ENCODE measurements at regions not wholly inside any gene's neighbourhood (a gene's known extent, or its start where the extent isn't known, plus 50 kb on each side); places are given as distances from the start of the nearest gene placed in this dataset.

DNA sequence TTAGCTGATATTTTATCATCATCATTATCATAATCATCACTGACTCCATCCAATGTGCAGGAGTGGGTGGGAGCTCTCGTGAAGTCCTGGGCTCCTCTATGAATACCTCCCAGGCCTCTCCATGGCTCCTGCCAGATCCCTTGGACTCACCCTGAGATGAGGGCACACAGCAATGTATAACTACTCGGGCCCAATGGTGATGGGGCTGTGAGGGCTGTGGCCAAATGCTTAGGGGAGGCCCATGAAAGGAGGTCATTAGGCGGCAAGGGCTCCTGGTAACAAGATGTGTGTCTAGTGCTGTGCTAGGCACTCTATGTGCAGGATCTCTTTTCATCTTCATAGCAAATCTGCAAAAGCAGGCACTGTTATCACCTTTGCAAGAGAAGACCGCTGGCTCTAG, 270.9 kb downstream of the GLRX3 start:
- DNase-seq: no peak

DNA sequence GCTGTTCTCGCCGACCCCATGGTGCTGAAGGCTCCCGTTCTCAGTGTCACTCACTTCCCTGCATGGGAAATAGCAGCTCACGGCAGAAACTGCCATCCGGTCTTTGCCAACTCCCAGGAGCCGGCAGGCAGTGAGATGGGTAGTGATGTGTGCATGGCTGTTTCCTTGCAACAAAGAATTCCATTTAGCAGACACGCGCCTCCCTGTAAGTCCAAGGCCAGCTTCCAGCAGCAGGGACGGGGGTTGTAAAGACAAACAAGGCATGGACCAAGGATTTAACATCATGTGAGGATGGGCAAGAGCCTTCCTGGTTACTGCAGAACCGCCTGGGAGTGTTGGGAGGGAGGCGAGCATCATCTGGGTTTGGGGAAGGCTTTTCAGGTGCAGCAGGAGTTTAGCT, 273.1 kb downstream of the GLRX3 start:
- no peak for DNase-seq

DNA sequence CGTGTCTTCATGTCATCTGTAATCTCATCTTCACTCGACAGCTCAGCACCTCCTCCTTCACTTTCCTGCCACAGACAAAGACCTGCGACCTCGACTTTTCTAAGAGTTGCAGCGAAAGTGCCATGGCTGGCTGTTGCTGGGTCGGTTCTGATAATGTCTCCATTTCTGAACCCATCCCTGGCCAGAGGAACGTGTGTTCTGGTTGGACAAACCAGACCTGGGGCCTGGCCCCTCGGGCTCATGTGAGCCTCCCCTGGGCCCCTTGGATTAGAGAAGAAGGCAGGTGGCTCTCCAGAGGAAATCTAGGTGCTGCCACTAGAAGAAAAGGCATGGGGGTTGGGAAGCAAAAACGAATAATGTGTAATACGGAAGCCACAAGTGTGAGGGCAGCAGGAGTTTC, 273.7 kb downstream of the GLRX3 start:
- no peak for DNase-seq

DNA sequence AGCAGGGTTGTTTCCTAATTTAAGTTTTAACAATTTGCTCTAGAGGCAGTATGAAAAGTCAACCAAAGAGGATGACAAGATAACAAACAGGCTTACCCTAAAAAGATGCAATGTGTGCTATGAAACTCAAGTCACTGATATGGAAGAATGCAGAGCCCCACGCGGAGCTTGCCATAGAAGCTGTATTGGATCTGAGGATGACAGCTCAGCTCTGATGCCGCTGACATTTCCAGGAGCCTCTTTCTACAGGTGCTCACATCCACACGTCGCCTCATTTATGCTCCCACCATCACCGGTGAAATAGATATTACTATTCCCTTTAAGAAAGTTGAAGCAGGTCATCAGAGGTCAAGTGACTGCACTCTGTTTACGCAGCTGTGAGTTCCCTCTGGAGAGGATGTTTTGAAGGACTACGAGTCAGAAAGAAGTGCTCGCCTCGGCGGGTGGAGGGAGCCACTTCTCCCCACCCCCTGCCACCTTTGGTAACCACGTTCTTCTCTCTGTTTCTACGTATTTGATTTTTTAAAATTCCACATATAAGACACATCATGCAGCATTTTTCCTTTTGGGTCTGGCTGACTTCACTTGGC, 275.4 kb downstream of the GLRX3 start:
- no peak for DNase-seq

DNA sequence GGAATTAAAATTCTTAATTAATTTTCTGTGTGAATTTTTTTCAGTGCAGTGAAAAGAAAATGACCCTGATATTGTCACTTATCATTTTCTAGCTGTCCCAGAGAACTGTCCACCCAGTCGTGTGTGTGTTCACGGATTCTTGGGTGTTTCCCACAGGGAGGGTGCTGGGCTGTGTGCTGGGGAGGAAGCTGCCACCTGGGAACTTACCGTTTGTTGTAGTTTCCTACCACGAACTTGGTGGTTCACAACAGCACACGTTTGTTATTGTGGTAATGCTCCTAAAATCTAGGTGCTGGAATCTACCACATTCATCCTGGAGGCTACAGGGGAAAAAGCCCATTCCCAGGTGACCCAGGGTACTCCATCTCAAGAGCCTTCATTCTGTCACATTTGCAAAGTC, 276.1 kb downstream of the GLRX3 start:
- no peak for DNase-seq

DNA sequence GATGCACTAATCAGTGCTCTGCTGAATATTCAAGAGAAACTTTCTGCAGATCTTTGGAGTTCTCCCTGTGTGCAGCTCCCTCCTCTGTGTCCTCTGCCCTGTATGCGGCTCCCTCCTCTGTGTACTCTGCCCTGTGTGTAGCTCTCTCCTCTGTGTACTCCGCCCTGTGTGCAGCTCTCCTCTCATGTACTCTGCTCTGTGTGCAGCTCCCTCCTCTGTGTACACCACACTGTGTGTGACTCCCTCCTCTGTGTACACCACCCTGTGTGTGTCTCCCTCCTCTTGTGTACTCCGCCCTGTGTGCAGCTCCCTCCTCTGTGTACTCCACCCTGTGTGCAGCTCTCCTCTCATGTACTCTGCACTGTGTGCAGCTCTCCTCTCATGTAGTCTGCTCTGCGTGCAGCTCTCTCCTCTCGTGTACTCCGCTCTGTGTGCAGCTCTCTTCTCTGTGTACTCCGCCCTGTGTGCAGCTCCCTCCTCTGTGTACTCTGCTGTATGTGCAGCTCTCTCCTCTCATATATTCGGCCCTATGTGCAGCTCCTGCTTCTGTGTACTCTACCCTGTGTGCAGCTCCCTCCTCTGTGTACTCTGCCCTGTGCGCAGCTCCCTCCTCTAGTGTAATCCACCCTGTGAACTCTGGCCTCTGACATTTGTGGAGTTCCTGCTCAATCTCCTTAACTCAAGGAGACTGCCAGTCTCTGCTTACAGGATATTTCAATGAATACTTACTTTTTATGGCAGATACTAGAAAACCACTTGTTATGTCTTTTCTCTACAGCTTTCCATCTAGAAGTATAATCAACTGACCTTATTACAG, 280.4 kb downstream of the GLRX3 start:
- no peak for DNase-seq

DNA sequence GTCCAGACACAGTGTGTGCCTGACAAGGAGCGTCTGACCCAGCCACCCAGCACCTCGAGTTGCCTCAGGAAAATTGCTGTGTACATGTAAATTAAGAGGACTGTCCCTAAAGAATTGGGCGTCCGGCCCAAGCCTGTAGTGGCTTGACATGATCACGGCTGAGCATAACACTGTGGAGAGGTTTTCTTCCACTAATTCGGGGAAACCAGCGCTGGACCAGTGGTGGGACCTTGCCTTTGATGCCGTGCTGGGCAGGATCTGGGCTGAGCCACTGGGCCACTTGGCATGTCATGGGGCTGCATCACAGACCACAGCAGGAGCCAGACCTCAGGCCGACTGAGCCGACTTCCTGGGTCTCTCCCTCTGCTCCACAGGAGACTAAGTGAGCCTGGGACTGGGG, 282.5 kb downstream of the GLRX3 start:
- DNase-seq: no peak

DNA sequence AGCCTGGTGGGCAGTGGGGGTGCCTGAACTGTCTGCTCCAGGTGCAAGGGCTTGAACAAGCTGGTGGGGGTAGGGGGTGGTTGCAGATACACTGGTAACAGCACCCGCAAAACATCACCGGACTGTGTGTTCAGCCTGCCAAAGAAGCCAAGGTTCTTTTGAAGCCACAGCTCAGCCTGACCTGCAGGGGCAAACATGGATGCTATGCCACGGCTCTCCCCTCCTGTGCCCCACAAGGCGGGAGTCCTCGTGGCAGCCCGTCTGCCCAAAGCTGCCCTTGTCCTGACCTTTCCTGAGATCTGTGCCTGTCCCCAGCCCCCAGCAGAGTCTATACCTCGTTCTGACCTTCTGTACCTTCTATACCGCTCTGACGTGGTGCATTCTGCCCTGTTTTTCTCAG, 285.7 kb downstream of the GLRX3 start:
- DNase-seq: no peak

DNA sequence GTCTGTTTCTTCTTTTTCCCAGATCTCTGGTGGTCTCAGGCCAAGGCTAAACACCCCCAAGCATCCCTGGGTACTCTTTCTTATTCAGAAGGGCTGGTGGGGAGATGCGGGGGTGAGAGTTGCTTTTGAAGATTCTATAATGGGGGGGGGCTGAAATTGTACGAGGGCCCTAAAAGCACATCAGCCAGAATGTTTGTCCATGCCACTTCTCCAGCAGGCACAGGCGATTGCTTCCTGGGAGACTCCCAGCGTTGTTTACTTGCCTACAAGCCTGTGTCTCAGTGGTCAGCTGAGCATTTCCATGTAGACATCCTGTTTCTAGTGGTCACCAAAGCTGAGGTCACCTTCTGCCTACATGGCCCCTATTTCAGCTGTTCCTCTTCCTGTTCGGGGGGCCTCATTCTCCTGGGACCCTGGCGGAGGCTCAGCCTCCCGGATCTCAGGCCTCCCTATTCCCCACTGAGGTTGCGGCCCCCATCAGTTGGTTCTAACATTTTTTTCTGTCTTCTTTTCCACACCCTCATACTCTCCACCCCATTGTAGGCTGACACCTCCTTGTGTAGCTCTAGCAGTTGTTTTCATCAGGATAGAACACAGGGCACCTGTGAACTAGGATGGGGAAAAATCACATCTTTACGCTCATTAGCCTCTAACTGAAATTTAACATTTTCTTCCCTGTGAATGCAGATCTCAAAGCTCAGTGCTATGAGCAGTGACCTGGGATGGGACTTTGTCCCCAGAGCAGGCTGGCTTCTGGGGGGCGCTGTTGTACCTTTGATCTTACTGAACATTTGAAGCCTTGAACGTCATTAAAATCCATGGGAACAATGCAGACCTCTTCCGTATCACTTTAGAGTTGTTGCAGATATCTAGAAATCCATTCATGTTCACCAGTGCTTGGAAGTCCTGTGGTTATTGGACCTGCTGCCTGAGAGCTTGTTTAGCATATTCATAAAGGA, 286.5 kb downstream of the GLRX3 start:
- no peak for DNase-seq

DNA sequence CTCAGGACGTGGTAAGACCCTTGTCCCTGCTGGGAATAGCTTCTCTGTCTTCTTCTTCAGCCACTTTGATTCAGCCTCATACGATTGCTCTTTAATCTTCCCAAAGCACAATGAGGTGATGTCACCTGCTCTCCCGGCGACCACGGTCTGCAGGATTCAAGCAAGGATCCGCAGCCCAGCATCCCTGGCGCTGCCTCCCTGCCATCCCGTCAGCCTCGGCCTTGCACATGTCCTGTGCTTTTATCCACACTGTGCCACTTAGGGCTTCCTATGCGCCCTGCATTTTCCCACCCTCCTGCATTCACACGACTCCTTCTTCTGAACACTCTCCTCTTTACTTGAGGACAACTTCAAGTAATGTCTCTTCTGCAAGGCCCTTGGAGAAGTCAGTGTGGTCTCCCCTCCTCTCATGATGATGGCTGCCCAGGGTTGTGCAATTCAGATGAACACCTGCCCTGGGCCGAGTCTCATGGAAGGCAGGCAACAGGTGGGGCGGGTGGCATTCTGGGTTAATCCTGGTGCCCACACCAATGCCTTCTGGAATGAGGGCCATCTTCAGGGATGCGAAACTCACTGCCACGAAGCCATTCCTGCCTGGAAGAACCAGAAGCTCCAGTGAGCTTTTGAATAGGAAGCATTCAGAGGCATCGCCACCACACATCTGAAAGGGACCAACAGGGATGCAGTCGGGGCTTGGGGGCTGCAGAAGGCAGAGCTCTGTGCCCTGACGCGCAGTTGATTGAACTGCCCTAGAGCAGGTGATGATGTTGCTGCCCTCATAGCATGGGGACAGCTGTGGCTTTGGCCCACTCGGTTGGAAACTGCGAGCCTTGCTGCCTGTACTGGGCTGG, 287.5 kb downstream of the GLRX3 start:
- DNase-seq: no peak

DNA sequence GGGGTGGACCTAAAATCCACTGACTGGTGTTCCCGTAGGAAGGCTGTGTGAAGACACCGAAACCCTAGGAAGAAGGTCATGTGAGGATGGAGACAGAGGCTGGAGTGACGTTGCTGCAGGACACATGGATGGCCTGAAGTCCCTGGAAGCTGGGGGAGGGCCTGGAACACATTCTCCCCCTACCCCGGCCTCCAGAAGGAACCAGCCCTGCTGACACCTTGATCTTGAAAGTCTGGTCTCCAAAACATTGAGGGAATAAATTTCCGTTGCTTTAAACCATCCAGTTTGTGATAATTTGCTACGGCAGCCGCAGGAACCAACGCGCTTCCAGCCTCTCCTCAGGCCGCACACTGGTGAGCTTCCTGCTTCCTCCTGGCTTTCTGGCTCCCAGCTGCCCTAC, 288.2 kb downstream of the GLRX3 start:
- DNase-seq: no peak

DNA sequence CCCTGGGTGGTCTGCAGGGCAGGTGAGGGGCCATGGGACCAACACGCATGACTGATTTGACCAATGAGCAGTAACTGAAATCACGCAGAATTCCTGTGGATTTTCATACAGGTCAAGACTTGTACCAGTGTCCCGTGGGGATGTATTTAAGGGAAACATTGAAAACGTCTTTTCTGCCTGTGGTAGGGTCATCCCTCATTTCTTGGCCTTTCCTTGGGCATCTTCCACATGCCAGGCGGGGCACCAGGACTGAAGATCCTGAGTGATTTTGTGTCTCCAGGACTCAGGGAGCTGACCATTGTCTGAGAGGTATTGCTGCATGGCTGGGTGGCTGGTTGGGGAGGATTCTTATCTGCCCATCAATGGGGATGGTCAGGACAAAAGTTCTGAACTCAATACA, 289.0 kb downstream of the GLRX3 start:
- DNase-seq: no peak

DNA sequence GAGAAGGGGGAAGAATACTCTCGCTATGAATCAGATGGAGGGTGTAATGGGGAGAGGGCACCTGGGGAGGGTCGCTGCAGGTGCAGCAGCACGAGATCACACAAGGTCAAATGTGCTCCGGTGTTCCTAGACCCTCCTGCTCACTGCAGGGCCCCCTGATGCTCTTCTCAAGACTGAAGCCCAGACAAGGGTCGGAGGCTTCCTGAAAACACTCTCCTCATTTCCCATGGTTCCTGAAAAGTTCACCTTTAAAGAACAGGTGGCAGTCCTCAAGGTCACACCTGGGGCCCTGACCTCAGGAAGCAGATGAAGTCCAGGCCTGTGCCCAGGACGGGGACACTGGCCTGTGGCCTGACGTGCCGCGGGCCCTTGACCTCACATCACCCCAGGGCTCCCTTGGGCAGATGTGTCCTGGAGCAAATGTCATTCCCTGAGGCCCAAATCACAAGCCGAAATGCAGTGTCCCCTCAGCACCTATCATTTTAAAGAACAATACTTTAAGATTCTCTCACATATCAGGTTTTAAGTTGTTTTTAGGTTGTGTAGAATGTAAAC, 289.8 kb downstream of the GLRX3 start:
- DNase-seq: no peak

DNA sequence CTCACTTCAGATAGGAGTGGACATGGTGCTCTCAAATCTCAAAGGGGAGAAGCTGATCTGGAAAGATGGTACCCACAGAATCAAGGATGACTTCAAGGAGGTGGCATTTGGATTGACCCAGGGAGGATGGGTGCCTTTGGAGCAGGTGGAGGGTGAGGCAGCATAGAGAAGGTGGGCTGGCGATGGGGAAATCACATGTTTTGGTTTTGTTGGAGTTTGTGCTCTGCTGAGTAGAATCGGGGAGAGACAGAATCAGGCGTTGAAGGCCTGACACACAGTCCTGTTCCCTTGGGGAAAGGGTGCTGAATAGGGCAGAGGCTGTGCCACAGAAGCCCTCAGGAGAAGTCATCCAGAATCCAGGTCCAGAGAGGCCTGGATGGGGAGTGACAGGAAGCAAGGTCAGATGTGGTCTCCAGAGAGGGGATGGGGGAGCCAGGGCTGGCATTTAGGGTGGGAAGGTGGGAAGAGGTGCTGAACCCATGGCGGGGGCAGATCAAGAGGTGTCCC, 291.1 kb downstream of the GLRX3 start:
- no peak for DNase-seq

DNA sequence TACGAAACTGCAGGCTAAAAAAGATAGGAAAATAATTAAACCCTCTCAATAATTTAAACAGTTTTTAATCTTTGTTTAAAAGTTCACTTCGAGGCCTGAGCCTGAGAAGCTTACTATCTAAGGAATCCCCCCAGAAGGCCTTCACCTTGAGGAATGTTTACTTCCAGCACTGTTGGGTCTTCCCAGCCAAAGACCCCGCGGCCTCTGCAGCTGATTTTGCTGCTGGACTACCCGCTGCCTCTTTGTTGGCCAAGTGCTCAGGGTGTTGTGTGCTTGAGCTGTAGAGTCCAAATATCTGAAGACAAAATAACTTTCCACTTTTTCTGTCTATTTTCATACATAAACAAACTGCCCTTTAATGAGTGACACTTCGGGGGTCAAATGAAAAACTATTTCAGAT, 292.7 kb downstream of the GLRX3 start:
- DNase-seq: no peak

DNA sequence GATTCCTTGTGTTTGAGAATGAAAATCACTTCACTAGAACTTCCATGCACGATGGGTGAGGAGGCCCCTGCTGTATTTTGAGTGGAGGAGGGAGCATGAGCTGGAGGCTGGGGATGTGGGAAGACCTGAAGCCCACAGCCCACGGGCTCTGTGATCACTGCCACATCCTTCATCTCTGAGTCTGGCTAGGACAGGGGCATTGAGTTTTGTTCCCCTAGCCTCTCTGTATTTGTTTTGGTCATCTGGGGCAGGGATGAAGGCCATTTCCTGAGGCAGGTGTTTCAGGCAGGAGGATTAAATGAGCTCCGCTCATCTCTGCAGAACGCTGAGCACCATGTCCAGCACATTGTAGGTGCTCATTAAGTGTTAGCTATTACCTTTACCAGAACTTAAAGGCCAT, 293.6 kb downstream of the GLRX3 start:
- DNase-seq: no peak

DNA sequence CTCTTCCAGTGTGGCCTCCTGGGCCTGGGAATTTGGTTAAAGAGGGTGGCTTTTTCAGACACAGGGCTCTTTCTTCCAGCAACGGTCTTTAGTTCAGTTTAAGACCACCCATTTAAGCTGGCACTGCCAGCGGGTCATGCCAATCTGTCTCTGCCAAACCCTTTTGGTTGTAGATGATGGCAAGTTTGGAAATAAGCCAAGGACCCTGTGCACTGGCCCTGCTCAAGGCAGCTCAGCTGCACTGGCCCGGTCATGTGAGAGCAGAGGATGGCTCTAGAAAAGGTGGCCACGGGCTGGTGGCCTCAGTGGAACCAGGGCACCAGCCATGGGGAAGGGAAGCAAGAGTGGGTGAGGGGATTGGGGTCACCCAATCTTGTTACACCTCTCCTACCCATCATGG, 294.1 kb downstream of the GLRX3 start:
- no peak for DNase-seq

DNA sequence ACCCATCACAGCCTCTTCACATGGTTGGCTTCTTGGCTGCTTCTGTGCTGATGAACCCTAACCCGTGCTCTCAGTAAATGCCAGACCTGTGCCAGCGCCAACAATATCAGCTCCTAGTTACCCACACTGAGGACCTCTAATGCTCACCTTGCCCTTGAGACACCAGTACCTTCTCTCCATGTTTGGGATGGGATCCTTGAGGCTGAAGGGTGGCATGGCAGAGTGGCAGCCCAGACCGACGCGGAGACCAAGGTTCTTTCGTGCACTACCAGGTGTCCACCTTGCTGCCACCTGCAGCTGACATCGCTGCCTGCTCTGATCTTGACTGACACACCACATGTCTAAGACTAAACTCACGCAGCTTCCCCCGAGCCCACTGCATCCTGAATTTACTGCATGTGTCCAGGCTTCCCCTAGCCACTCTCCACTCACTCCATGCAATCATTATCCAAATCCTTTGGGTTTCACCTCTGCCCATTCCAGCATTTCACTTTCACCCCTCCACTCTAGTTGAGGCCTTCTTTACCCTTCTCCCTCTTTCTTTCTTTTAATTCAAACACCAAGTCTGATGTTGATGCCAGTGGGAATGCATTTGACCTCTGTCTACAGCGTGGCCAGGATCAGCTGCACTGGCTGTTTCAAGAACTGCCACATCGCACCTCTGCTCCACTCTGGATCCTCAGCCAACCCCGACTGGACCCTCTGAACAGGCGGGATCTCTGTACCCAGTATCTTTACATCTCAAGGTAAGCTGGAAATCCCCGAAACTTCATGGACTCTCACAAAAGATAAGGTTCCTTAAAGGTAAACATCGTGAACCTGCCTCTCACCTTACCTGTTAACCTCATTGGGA, 294.9 kb downstream of the GLRX3 start:
- no peak for DNase-seq

DNA sequence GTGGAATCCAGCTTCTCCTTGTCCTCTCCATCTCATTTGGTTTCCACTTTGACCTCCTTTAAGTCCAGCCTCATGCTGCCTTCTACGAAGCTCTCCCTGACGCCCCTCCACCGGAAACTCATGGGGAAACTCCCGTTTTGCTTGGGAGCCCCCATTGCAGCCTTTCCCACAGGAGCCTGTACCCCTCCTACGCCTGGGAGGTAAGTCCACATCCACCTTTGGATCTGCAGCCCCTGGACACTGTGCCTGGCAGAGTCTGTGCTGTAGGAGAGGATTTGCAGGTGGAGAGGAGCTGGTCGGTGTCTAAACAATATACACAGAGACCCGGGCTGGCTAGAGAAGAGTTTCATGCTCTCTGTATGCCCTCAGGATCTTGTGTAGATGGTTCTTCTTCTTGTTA, 296.1 kb downstream of the GLRX3 start:
- no peak for DNase-seq

DNA sequence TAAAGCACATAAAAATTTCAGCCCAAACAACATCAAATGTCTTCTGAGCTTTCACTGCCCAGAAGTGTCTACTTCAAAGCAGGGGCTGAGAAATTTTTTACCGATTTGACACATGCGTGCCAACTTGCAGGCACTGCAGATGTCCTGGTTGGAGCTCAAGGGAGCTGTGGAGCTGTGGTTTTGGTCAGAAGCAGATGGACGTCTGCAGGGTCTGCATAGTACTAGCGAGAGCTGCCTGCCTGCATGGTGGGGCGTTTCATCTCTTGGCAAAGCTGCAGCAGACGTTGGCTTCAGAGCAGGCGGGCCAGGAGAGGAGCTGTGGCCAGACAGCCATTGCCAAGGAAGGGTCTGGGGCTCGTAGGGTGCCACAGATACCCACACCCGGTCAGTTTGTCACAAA, 296.7 kb downstream of the GLRX3 start:
- DNase-seq: no peak
